Thyroid gland (tissue), 4 donors: ENCODE measurements at regions not wholly inside any gene's neighbourhood (a gene's known extent, or its start where the extent isn't known, plus 50 kb on each side); places are given as distances from the start of the nearest gene placed in this dataset.

Experiments used
- CTCF ChIP-seq, 6 experiments: fragments of 200-600 bp in 3 of 6; fragments of 450-650 bp in 3 of 6; sonication (generic) in 3 of 6; IDR thresholded peaks; one replicate each; pipeline ENCODE4 v1.5.1; 2016 to 2019; ENCODE audit warnings: antibody characterized with exemption in 6 of 6, mild to moderate bottlenecking in 2 of 6, inconsistent platforms in 1 of 6, moderate library complexity in 1 of 6
- POLR2A ChIP-seq, 2 donors: fragments of 450-650 bp; IDR thresholded peaks; one replicate each; pipeline ENCODE4 v1.6.1; 2017; ENCODE audit warnings: antibody characterized with exemption in 2 of 2, mild to moderate bottlenecking in 2 of 2, moderate library complexity in 1 of 2

- TF ChIP-seq CTCF (IDR thresholded peaks at IDR 0.05): no peak
- no peak for TF ChIP-seq POLR2A (IDR thresholded peaks at IDR 0.05)
Measured at GRCh38 chr18:78563110-78563509, 416.5 kb upstream of the SALL3 start.
